ENCODE measurements at regions not wholly inside any gene's neighbourhood (a gene's known extent, or its start where the extent isn't known, plus 50 kb on each side); places are given as distances from the start of the nearest gene placed in this dataset.
"Not testable (repeated sequence)": the region's sequence is repeated elsewhere in the genome, so short reads cannot be mapped to it uniquely, and the experiment has no call there.

- no peak for ATAC-seq
- Histone ChIP-seq H3K9me3 (ENCODE audit: control insufficient read depth in 1 of 2, insufficient read depth in 1 of 2, low read depth in 1 of 2, low read length in 2 of 2) (no peaks in the 10 kb centered on the region), H3K27ac (ENCODE audit: low read depth, low read length) (no peak overlapping the region), H3K4me1 (ENCODE audit: control insufficient read depth in 1 of 2, insufficient read depth in 2 of 2, low read length in 2 of 2) (no peaks in the 10 kb centered on the region), H3K27me3 (ENCODE audit: insufficient read depth, low read length) (no peaks in the 10 kb centered on the region), H3K4me2 (ENCODE audit: low read length) (no peak overlapping the region), H4K20me1 (ENCODE audit: insufficient read depth) (no peaks in the 10 kb centered on the region), H3K79me2 (ENCODE audit: insufficient read depth, low read length) (no peaks in the 10 kb centered on the region), H3K4me3 (replicated peaks in 1 of 2; ENCODE audit: low read depth in 1 of 2, low read length in 2 of 2) (no peak overlapping the region), H2AFZ (ENCODE audit: low read depth, low read length, poor library complexity, severe bottlenecking) (no peak overlapping the region), H3K36me3 (ENCODE audit: control insufficient read depth in 1 of 2, insufficient read depth in 2 of 2, low read length in 2 of 2) (no peaks in the 10 kb centered on the region), H3K9me2 (ENCODE audit: insufficient read depth) (no peaks in the 10 kb centered on the region), H3K9ac (ENCODE audit: low read length) (no peak overlapping the region)
- BruUV-seq (replicated peaks) = no TSS peak
- DNase-seq (ENCODE audit: low read depth, low spot score) = no peak
- POLR2A ChIA-PET = no interaction called here
- intact Hi-C loops (cut with micrococcal nuclease) = no loop called here
- RAD21 ChIA-PET (ENCODE audit: low non-redundant PET in 1 of 2, low total read pairs in 2 of 2, uncharacterized antibody in 2 of 2, unreplicated experiment in 2 of 2) = no interaction called here
- no peak for TF ChIP-seq SIN3A (IDR thresholded peaks at IDR 0.05; ENCODE audit: low read depth)
- TF ChIP-seq MAX (IDR thresholded peaks at IDR 0.05) = no peak
- TF ChIP-seq REST (IDR thresholded peaks at IDR 0.05; ENCODE audit: low read depth) = no peak
- no peak for TF ChIP-seq EGR1 (IDR thresholded peaks at IDR 0.05; ENCODE audit: low read depth)
- no peak for TF ChIP-seq ATF3 (IDR thresholded peaks at IDR 0.05)
- TF ChIP-seq ZNF274 (IDR thresholded peaks at IDR 0.05; ENCODE audit: low read depth, low read length) = no peak
- TF ChIP-seq POLR2AphosphoS5 (IDR thresholded peaks at IDR 0.05; ENCODE audit: low read depth, low read length) = no peak
- TF ChIP-seq POLR2A (IDR thresholded peaks at IDR 0.05; ENCODE audit: borderline replicate concordance, extremely low read depth, insufficient read depth, insufficient read length) = no peak
- TF ChIP-seq EZH2phosphoT487 (IDR thresholded peaks at IDR 0.05; ENCODE audit: borderline replicate concordance) = no peak
- TF ChIP-seq CBX3 (IDR thresholded peaks at IDR 0.05; ENCODE audit: low read depth) = no peak
- no peak for TF ChIP-seq FOSL1 (IDR thresholded peaks at IDR 0.05; ENCODE audit: low read depth)
- no peak for TF ChIP-seq YY1 (IDR thresholded peaks at IDR 0.05; ENCODE audit: extremely low read depth, insufficient replicate concordance, low read depth, low read length)
- no peak for TF ChIP-seq JUND (IDR thresholded peaks at IDR 0.05)
- no peak for TF ChIP-seq SP1 (IDR thresholded peaks at IDR 0.05; ENCODE audit: low read depth)
- no peak for TF ChIP-seq RAD21 (IDR thresholded peaks at IDR 0.05; ENCODE audit: low read depth)
- no peak for TF ChIP-seq SRF (IDR thresholded peaks at IDR 0.05; ENCODE audit: low read depth)
- no peak for TF ChIP-seq CTCF (IDR thresholded peaks at IDR 0.05 in 2 of 3, conservative IDR thresholded peaks at IDR 0.05 in 1 of 3; ENCODE audit: borderline replicate concordance in 1 of 3, insufficient read depth in 1 of 3, low read depth in 2 of 3, low read length in 2 of 3)
- CTCF ChIA-PET = no interaction called here
These were observed 1162.8 kb upstream of the TMEFF2 start for GRCh38 chr2:193357508-193357907.

- not testable (repeated sequence) for ATAC-seq
These were observed 1158.0 kb upstream of the TMEFF2 start for GRCh38 chr2:193352665-193353242.

More at GRCh38 chr2:193352665-193353242, 1158.0 kb upstream of the TMEFF2 start:
- H3K79me2 ChIP-seq (ENCODE audit: insufficient read depth, low read length); H3K9ac ChIP-seq (ENCODE audit: low read length); DNase-seq (ENCODE audit: low read depth, low spot score); H3K9me2 ChIP-seq (ENCODE audit: insufficient read depth); H3K4me3 ChIP-seq (replicated peaks in 1 of 2; ENCODE audit: low read depth in 1 of 2, low read length in 2 of 2); H3K36me3 ChIP-seq (ENCODE audit: control insufficient read depth in 1 of 2, insufficient read depth in 2 of 2, low read length in 2 of 2); H4K20me1 ChIP-seq (ENCODE audit: insufficient read depth); CTCF ChIA-PET; intact Hi-C loops (cut with micrococcal nuclease); RAD21 ChIA-PET (ENCODE audit: low non-redundant PET in 1 of 2, low total read pairs in 2 of 2, uncharacterized antibody in 2 of 2, unreplicated experiment in 2 of 2); H2AFZ ChIP-seq (ENCODE audit: low read depth, low read length, poor library complexity, severe bottlenecking); POLR2A ChIA-PET; BruUV-seq (replicated peaks); H3K27me3 ChIP-seq (ENCODE audit: insufficient read depth, low read length); H3K27ac ChIP-seq (ENCODE audit: low read depth, low read length); H3K9me3 ChIP-seq (ENCODE audit: control insufficient read depth in 1 of 2, insufficient read depth in 1 of 2, low read depth in 1 of 2, low read length in 2 of 2); H3K4me1 ChIP-seq (ENCODE audit: control insufficient read depth in 1 of 2, insufficient read depth in 2 of 2, low read length in 2 of 2); H3K4me2 ChIP-seq (ENCODE audit: low read length): not testable (repeated sequence)

Measured in HCT116 (cell line).